HEK293T (cell line): ENCODE measurements at regions not wholly inside any gene's neighbourhood (a gene's known extent, or its start where the extent isn't known, plus 50 kb on each side); places are given as distances from the start of the nearest gene placed in this dataset.

Experiments used
- CTCF ChIA-PET: fragments of 350-600 bp; formaldehyde crosslinking; extraction: SDS; loops from one replicate; lab custom pipeline; 2021; ENCODE audit warnings: antibody characterized with exemption, inconsistent platforms; lab: Yijun Ruan, JAX
- POLR2A ChIA-PET: fragments of 350-600 bp; formaldehyde crosslinking; extraction: SDS; loops from one replicate; lab custom pipeline; 2020; ENCODE audit warnings: antibody characterized with exemption, inconsistent platforms; lab: Yijun Ruan, JAX
- DNase-seq: peaks from one replicate; pipeline ENCODE4 v3.0.0; 2012; ENCODE audit warnings: mixed read lengths; ENCODE audit errors: extremely low spot score
- ARNT ChIP-seq: fragments of 450-650 bp; IDR thresholded peaks from 2 replicates; pipeline ENCODE4 v1.6.1; 2017; ENCODE audit warnings: mild to moderate bottlenecking
- BHLHE40 ChIP-seq: fragments of 450-650 bp; IDR thresholded peaks from 2 replicates; pipeline ENCODE4 v1.6.1; 2016; ENCODE audit warnings: mild to moderate bottlenecking, moderate library complexity, borderline replicate concordance
- CTBP1 ChIP-seq: fragments of 450-650 bp; IDR thresholded peaks from 2 replicates; pipeline ENCODE4 v1.6.1; 2016; ENCODE audit warnings: borderline replicate concordance
- ELF4 ChIP-seq: fragments of 450-650 bp; IDR thresholded peaks from 2 replicates; pipeline ENCODE4 v1.6.1; 2017; ENCODE audit warnings: antibody characterized with exemption
- FOXA1 ChIP-seq: fragments of 450-650 bp; IDR thresholded peaks from 2 replicates; pipeline ENCODE4 v1.6.1; 2016; ENCODE audit warnings: mild to moderate bottlenecking
- FOXK2 ChIP-seq: fragments of 450-650 bp; IDR thresholded peaks from 2 replicates; pipeline ENCODE4 v1.6.1; 2016; ENCODE audit warnings: mild to moderate bottlenecking
- FOXM1 ChIP-seq: fragments of 450-650 bp; IDR thresholded peaks from 2 replicates; pipeline ENCODE4 v1.6.1; 2017; ENCODE audit warnings: mild to moderate bottlenecking, borderline replicate concordance
- HDGF ChIP-seq: fragments of 450-650 bp; IDR thresholded peaks from 2 replicates; pipeline ENCODE4 v1.6.1; 2017; ENCODE audit warnings: antibody characterized with exemption, borderline replicate concordance
- L3MBTL2 ChIP-seq: fragments of 450-650 bp; conservative IDR thresholded peaks from 2 replicates; pipeline ENCODE4 v1.6.1; 2016; ENCODE audit warnings: mild to moderate bottlenecking
- LEF1 ChIP-seq: fragments of 450-650 bp; IDR thresholded peaks from 2 replicates; pipeline ENCODE4 v1.6.1; 2017; ENCODE audit warnings: mild to moderate bottlenecking, borderline replicate concordance
- NFRKB ChIP-seq: fragments of 450-650 bp; IDR thresholded peaks from 2 replicates; pipeline ENCODE4 v1.6.1; 2016; ENCODE audit warnings: mild to moderate bottlenecking, moderate library complexity
- SP1 ChIP-seq: fragments of 450-650 bp; IDR thresholded peaks from 2 replicates; pipeline ENCODE4 v1.6.1; 2017
- SUZ12 ChIP-seq: fragments of 450-650 bp; IDR thresholded peaks from 2 replicates; pipeline ENCODE4 v1.6.1; 2016; ENCODE audit warnings: mild to moderate bottlenecking
- TARDBP ChIP-seq: fragments of 450-650 bp; IDR thresholded peaks from 2 replicates; pipeline ENCODE4 v1.6.1; 2016
- ZNF384 ChIP-seq: fragments of 450-650 bp; IDR thresholded peaks from 2 replicates; pipeline ENCODE4 v1.6.1; 2016
- TF ChIP-seq, protein P1 (sequence below): fragments of 450-650 bp; IDR thresholded peaks from 2 replicates; pipeline ENCODE4 v1.6.1; 2016

- ChIA-PET CTCF (no interaction called here), POLR2A (no interaction called here)
- DNase-seq = no peak
- TF ChIP-seq SUZ12 = no peak
- no peak for TF ChIP-seq CTBP1
- no peak for TF ChIP-seq NFRKB
- no peak for TF ChIP-seq ARNT
- no peak for TF ChIP-seq L3MBTL2
- TF ChIP-seq FOXK2 = no peak
- TF ChIP-seq TARDBP = no peak
- TF ChIP-seq, protein P1, sequence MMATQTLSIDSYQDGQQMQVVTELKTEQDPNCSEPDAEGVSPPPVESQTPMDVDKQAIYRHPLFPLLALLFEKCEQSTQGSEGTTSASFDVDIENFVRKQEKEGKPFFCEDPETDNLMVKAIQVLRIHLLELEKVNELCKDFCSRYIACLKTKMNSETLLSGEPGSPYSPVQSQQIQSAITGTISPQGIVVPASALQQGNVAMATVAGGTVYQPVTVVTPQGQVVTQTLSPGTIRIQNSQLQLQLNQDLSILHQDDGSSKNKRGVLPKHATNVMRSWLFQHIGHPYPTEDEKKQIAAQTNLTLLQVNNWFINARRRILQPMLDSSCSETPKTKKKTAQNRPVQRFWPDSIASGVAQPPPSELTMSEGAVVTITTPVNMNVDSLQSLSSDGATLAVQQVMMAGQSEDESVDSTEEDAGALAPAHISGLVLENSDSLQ = no peak
- TF ChIP-seq FOXM1 = no peak
- no peak for TF ChIP-seq SP1
Observed at GRCh38 chr11:104727095-104727494, 171.2 kb downstream of the CASP12 start.

- ChIA-PET CTCF (no interaction called here), POLR2A (no interaction called here)
- DNase-seq = no peak
- TF ChIP-seq FOXA1 = no peak
- no peak for TF ChIP-seq BHLHE40
- TF ChIP-seq, protein P1 = no peak
- no peak for TF ChIP-seq CTBP1
- TF ChIP-seq ZNF384 = no peak
- TF ChIP-seq TARDBP = no peak
- TF ChIP-seq ARNT = no peak
- TF ChIP-seq SP1 = no peak
- no peak for TF ChIP-seq HDGF
- TF ChIP-seq ELF4 = no peak
- TF ChIP-seq SUZ12 = no peak
- no peak for TF ChIP-seq FOXK2
- TF ChIP-seq NFRKB = no peak
Observed at GRCh38 chr11:104725796-104726408, 172.4 kb downstream of the CASP12 start.

- ChIA-PET CTCF (no interaction called here), POLR2A (no interaction called here)
- DNase-seq = no peak
- no peak for TF ChIP-seq SUZ12
- no peak for TF ChIP-seq HDGF
- no peak for TF ChIP-seq FOXM1
- TF ChIP-seq FOXK2 = no peak
- TF ChIP-seq NFRKB = no peak
- TF ChIP-seq ARNT = no peak
Observed at GRCh38 chr11:104713401-104713800, 184.9 kb downstream of the CASP12 start.

DNA sequence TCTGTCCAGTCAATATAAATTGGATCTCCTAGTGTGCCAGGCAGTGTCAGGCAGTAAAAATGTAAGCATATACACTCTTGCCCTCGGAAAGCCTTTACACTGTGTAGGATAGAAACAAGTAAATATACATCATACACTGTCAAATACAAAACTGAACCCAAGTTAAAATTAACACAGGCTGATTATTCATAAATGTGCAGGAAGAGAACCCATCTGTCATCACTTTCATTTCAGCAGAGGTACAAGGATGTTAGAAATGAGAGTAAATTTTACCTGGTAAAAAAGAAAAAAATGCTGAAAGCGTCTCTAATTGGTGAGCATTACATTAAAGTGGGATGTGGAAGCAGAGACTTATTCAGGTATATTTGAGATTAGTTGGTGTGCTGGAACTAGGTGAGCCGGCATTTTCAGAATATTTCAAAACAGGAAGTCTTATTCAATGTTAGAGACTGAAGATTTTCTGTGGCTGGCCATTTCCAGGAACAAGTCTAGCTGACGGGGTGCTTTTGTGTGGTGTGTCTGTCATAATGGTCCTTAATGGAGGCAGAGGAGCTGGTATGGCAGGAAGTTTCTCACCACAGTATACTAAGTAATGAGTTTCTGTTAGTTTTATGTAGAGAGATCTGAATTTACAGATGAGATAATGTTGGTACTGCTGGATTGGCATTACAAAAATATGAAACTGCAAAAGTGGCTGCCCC is 192.6 kb downstream of the CASP12 start:
- DNase-seq = no peak
- ChIA-PET POLR2A (no interaction called here), CTCF (no interaction called here)
- no peak for TF ChIP-seq BHLHE40
- no peak for TF ChIP-seq ZNF384
- TF ChIP-seq, protein P1 = no peak
- no peak for TF ChIP-seq L3MBTL2
- no peak for TF ChIP-seq FOXK2
- TF ChIP-seq SP1 = no peak
- TF ChIP-seq ELF4 = no peak

DNA sequence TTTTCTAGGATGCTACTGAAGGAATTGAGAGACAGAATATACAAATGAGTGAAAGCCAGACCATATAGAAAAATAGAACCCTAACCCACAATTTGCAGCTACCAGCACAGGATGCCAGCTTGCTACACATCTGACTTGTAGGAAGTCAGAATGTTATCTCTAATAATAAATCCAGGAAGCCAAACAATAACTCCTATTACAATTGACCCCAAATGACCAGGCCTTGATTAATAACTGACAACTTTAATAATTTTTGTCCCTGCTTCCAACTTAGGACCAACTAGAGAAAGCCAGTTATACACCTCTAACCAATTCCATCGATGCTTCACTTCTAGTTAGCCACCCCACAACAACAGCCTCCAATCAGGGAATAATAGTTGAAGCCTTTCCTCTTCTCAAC is 193.4 kb downstream of the CASP12 start:
- no peak for DNase-seq
- POLR2A ChIA-PET = no interaction called here
- CTCF ChIA-PET = no interaction called here
- TF ChIP-seq FOXM1 (no peak), LEF1 (no peak), TARDBP (no peak), FOXK2 (no peak), FOXA1 (no peak), CTBP1 (no peak)
- TF ChIP-seq, protein P1 = no peak

- POLR2A ChIA-PET = no interaction called here
- CTCF ChIA-PET = no interaction called here
- no peak for TF ChIP-seq FOXA1
- no peak for TF ChIP-seq ARNT
- no peak for TF ChIP-seq L3MBTL2
- TF ChIP-seq BHLHE40 = no peak
- TF ChIP-seq TARDBP = no peak
- TF ChIP-seq FOXK2 = no peak
- no peak for TF ChIP-seq ZNF384
- TF ChIP-seq, protein P1 = no peak
- no peak for TF ChIP-seq CTBP1
- TF ChIP-seq SP1 = no peak
- no peak for TF ChIP-seq NFRKB
- TF ChIP-seq LEF1 = no peak
- TF ChIP-seq SUZ12 = no peak
- no peak for TF ChIP-seq HDGF
- no peak for DNase-seq
Observed at GRCh38 chr11:104704146-104704830, 194.0 kb downstream of the CASP12 start.
